Urinary bladder (tissue), 3 donors: ENCODE measurements at regions not wholly inside any gene's neighbourhood (a gene's known extent, or its start where the extent isn't known, plus 50 kb on each side); places are given as distances from the start of the nearest gene placed in this dataset.
"Not testable (repeated sequence)": the region's sequence is repeated elsewhere in the genome, so short reads cannot be mapped to it uniquely, and the experiment has no call there.

Experiments used
- DNase-seq: peaks from one replicate; pipeline ENCODE4 v3.0.0-alpha.2; 2015; ENCODE audit errors: extremely low spot score
- H3K27ac ChIP-seq: one replicate; pipeline ENCODE4 v1.5.1; 2013; ENCODE audit warnings: low read depth, mild to moderate bottlenecking, moderate library complexity
- H3K36me3 ChIP-seq: one replicate; pipeline ENCODE4 v1.6.1; 2013; ENCODE audit warnings: mild to moderate bottlenecking, moderate library complexity; ENCODE audit not compliant: insufficient read depth
- H3K4me1 ChIP-seq: one replicate; pipeline ENCODE4 v1.6.1; 2013; ENCODE audit warnings: mild to moderate bottlenecking, moderate library complexity; ENCODE audit not compliant: insufficient read depth
- H3K4me3 ChIP-seq: one replicate; pipeline ENCODE4 v1.5.1; 2013; ENCODE audit warnings: low read depth, low read length
- whole genome bisulfite sequencing: extraction: QIAGEN DNeasy Blood & Tissue Kit; methylation state at CpG from one replicate; pipeline ENCODE4 v1.1.7; 2013; 5-methylcytosine and 5-hydroxymethylcytosine counted together
- donor health status: healthy with polysubstance abuse.
- donor health status: healthy.

DNA sequence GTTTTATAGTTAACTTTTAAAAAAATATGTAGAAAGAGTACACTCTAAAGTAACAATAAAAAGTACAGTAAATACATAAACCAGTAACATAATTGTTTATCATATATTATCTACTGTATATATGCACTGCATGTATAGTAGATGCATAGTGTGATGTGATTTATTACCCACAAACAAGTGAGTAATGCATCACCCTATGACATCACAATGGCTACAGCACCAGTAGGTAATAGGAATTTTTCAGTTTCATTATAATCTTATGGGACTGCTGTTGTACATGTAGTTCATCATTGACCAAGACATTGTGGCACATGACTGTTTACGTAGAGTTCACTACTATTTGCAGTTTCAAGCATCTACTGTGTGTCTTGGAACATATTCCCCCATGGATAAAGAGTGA lies 1047.2 kb downstream of the ROBO2 start:
- no peak overlapping the region for H3K4me3 ChIP-seq
- DNase-seq: no peak
- H3K4me1 ChIP-seq: no peaks in the 10 kb centered on the region
- H3K36me3 ChIP-seq: no peaks in the 10 kb centered on the region
- 96% methylated on average over 1 of the region's 1 CpG for WGBS
- H3K27ac ChIP-seq: no peak overlapping the region

DNA sequence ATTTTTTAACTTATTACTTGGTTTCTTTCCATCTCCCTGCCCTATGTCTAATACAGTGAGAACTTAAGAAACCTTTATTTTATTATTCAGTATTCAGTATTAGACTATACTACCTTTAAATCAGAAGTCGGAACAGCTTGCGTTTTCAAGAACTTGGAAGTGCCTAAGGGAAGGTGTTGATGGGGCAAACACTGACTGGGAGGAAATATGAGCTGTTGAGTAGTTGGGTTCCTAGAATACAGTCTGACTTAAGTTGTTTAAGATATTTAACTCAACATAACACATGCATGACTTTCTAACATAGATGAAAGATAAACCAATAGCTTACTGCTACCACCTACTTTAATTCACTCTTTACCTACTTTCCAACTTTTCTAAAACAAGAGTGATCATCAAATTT lies 1048.1 kb downstream of the ROBO2 start:
- Histone ChIP-seq H3K27ac (no peak overlapping the region), H3K4me3 (no peak overlapping the region), H3K4me1 (no peaks in the 10 kb centered on the region), H3K36me3 (no peaks in the 10 kb centered on the region)
- 95% methylated on average over 2 of the region's 2 CpGs for WGBS
- no peak for DNase-seq

DNA sequence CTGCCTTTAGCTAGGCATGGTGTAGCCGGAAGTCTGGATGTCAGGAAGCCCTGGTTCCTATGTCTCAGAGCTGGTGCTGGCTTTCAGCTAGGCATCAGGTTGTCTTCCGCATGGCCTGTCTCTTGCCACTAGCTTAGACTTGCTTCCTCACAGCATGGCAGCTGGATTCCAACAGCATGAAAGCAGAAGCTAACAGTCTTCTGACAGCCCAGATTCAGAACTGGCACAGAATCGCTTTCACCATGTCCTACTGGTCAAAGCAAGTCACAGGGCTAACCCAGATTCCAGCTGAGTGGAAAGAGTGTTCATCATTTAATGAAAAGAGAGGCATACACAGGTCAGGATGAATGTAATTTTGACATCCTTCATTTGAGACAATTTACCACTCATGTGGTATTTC lies 1050.5 kb downstream of the ROBO2 start:
- Histone ChIP-seq H3K4me1 (no peaks in the 10 kb centered on the region), H3K36me3 (no peaks in the 10 kb centered on the region), H3K4me3 (no peak overlapping the region), H3K27ac (no peak overlapping the region)
- no peak for DNase-seq
- 96% methylated on average over 3 of the region's 3 CpGs for WGBS

DNA sequence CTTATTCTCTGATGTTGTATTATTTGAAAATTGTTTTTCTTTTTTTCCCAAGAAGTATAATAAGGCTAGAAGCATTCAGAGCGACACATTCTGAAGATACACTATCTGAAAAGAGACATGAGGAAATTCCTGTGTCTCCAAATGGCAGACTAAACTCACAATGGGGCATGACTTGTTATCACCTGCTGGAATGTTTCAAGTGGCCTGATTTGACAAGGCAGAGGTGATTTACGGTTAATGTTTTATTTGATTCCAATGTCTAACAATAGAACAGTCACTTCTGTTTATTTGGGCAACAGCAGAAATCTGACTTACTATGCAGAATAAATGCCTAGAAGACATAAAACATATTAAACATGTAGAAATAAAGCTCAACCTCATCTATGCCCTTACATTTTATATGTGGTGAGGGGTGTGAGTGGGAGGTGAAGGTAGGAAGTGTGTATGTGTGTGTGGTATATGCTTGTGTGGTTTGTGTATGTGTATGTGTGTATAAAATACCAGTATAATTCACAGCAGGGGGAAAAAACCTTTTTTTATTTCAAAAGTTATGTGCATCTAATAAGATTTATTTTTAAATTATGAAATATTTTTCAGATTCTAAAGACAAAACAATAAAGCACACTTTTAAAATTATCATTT lies 1051.7 kb downstream of the ROBO2 start:
- WGBS: 82% methylated on average over 2 of the region's 2 CpGs
- no peaks in the 10 kb centered on the region for H3K36me3 ChIP-seq
- no peak overlapping the region for H3K27ac ChIP-seq
- H3K4me3 ChIP-seq: no peak overlapping the region
- H3K4me1 ChIP-seq: no peaks in the 10 kb centered on the region
- DNase-seq: no peak

DNA sequence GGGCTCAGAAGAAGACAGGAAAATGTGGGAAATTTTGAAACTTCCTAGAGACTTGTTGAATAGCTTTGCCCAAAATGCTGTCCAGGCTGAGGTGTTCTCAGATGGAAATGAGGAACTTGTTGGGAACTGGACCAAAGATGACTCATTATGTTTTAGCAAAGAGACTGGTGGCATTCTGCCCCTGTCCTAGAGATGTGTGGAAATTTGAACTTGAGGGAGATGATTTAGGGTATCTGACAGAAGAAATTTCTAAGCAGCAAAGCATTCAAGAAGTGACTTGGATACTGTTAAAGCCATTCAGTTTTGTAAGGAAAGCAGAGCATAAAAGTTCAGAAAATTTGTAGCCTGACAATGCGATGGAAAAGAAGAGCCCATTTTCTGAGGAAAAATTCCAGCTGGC lies 1052.7 kb downstream of the ROBO2 start:
- H3K36me3 ChIP-seq, DNase-seq, H3K27ac ChIP-seq, H3K4me1 ChIP-seq, H3K4me3 ChIP-seq: not testable (repeated sequence)
- WGBS: 74% methylated on average over 1 of the region's 1 CpG

DNA sequence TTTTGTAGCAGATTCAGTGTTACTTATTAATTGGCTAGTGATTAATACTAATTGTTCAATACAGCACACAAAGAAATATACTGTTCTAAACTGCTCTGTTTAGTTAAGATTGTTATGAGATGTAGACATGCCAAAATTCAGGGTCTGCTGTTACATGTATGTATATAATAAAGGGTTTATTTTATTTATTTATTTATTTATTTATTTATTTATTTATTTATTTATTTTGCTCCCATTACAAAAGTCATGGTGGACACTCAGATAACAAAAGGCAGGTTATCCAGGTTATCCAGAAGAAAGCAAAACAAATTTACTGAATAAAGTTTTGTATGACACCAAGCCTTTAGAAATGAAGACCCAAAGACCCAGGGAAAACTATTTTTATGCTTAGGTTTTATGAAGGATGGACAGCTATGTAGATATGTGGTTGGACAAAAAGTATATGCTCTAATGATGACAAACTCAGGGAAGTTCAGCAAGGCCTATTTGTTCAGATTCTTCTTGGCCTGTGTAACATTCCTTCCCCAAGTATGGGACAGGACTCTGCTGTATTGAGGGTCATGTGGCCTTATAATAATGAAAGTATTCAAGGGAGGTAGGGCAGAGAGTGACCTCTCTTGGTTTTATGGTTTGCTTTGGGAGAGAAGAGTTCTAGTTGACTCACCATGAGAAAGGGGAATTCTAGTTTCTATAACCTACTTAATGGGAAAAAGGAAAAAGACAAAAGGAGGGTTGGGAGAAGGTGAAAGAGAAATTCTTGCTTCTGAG lies 1056.8 kb downstream of the ROBO2 start:
- no peaks in the 10 kb centered on the region for H3K4me1 ChIP-seq

DNA sequence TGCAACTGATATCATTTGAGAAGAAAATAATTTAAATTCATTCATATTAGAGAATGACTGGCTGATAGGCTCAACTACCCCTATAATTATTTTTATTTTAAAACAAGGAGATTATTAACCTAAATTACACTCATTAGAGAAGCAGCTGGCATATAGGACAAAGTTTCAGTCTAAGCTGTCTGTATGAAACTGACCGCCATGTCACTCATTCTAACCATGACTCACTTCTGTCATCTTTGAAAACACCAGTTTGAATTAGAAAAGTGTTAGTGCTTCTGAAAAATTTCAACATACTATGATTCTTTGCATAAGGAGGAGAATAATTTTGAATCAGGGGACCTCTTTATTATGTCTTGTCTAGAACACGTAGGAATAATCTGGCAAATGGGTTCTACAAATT lies 1058.5 kb downstream of the ROBO2 start:
- no peak overlapping the region for H3K4me3 ChIP-seq

More for the DNA sequence above, 1056.8 kb downstream of the ROBO2 start:
- Histone ChIP-seq H3K36me3 (no peaks in the 10 kb centered on the region), H3K4me3 (no peak overlapping the region), H3K27ac (no peak overlapping the region)
- no peak for DNase-seq

DNA sequence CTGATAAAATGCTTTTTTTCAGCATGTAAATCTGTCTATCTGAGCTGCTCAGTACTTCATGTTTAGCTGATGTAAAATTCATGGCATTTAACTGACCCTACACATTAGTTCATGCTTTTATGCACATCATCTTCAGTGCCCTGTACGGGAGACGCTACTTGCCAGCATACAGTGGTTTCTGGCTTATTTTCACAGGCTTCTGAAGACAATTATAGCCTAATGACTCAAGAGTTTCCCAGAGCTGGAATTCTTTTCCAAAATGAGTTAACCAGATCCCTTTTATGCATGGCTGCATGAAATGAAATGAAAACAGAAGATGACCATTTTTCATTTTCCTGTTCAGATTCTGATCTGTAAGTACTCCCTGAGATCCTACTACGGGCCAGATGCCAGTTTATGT lies 1061.5 kb downstream of the ROBO2 start:
- Histone ChIP-seq H3K4me3 (no peak overlapping the region), H3K4me1 (no peaks in the 10 kb centered on the region), H3K36me3 (no peaks in the 10 kb centered on the region), H3K27ac (no peak overlapping the region)
- WGBS: 29% methylated on average over 3 of the region's 3 CpGs
- no peak for DNase-seq

More for the DNA sequence above, 1058.5 kb downstream of the ROBO2 start:
- no peak for DNase-seq
- 96% methylated on average over 2 of the region's 2 CpGs for WGBS
- Histone ChIP-seq H3K4me1 (no peaks in the 10 kb centered on the region), H3K36me3 (no peaks in the 10 kb centered on the region), H3K27ac (no peak overlapping the region)

DNA sequence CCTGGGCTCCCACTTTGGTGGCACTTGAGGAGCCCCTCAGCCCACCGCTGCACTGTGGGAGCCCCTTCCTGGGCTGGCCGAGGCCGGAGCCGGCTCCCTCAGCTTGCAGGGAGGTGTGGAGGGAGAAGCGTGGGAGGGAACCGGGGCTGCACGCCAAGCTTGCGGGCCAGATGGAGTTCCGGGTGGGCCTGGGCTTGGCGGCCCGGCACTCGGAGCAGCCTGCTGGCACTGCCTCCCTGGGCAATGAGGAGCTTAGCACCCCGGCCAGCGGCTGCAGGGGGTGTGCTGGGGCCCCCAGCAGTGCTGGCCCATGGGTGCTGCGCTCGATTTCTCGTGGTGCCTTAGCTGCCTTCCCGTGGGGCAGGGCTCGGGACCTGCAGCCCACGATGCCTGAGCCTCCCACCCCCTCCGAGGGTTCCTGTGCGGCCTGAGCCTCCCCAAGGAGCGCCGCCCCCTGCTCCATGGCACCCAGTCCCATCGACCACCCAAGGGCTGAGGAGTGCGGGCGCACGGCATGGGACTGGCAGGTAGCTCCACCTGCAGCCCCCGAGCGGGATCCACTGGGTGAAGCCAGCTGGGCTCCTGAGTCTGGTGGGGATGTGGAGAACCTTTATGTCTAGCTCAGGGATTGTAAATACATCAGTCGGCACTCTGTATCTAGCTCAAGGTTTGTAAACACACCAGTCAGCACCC lies 1068.5 kb downstream of the ROBO2 start:
- DNase-seq, H3K27ac ChIP-seq, H3K4me3 ChIP-seq, H3K4me1 ChIP-seq, H3K36me3 ChIP-seq: not testable (repeated sequence)
- 97% methylated on average over 31 of the region's 31 CpGs for WGBS

DNA sequence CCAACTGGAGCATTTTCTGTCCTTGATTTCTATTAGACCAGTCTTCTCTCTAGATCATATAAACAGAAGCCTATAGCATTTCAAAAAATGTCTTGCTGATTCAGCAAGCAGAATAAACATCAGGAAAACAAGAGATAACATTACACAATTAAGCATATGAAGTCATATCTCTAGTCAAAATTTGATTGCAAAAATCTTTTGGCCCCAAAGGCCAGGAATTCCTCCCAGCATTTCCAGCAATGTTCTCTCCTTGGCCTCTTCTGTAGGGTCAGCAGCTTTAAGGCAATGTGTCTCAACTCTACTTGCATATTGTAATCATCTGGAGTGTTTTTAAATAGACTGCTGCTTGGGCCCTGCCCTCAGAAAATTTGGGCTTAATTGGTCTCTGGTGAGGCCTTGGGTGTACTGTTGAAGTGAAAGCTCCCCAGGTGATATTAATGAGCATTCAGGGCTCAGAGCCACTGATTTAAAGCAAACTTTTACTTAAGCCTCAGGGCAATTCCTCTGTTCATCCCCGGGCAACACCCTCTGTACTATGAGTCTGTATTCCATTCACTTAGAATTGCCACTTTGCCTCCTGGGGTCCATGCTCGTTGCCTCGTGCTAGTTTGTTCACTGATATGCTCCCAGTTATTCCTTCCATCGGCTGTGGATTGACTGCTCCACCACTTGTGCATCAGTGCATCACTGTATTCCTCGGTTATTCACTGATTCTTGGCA lies 1072.6 kb downstream of the ROBO2 start:
- Histone ChIP-seq H3K4me3 (no peak overlapping the region), H3K4me1 (no peaks in the 10 kb centered on the region), H3K27ac (no peak overlapping the region), H3K36me3 (no peaks in the 10 kb centered on the region)
- WGBS: 87% methylated on average over 5 of the region's 5 CpGs
- DNase-seq: no peak

DNA sequence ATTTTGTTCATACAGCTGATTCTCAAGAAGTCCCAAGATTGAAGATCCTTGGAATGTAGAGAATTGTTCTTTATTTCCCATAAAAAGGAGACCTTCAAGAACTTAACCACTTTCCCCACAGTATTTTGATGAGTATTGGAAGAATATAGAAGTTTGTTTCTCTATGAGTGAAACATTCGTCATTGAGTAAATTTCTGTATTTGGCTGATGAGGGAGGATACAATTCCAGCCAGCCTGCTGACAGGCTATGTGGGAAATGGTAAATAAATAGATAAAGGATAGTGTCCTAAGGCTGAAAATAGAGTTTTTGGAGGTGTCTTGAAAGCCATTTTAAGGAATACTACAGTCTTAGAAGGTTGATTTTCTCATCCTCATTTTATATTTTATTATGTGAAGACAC lies 1076.1 kb downstream of the ROBO2 start:
- H3K27ac ChIP-seq: no peak overlapping the region
- no peak for DNase-seq
- H3K4me3 ChIP-seq: no peak overlapping the region
- H3K4me1 ChIP-seq: no peaks in the 10 kb centered on the region
- H3K36me3 ChIP-seq: no peaks in the 10 kb centered on the region
- WGBS: 88% methylated on average over 1 of the region's 1 CpG

DNA sequence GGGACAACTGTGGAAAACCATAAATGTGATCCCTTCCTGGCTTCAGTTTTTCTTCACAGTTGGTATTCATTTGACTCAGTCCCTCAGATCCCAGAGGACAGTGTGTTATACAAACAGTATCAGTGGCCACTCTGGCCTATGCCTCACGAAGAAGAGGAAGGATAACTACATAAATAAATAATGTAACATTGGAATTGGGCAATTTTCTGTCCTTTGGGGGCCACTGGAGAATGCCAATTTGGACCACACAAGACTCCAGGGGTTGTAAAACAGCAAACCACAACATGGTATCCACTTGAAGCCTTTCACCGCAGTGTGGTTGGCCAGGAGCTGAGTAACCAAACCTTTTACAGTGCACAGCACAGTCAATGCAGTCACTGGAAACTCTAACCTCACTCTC lies 1077.0 kb downstream of the ROBO2 start:
- Histone ChIP-seq H3K4me1 (no peaks in the 10 kb centered on the region), H3K36me3 (no peaks in the 10 kb centered on the region), H3K27ac (no peak overlapping the region), H3K4me3 (no peak overlapping the region)
- no peak for DNase-seq
- WGBS: 82% methylated on average over 2 of the region's 2 CpGs

DNA sequence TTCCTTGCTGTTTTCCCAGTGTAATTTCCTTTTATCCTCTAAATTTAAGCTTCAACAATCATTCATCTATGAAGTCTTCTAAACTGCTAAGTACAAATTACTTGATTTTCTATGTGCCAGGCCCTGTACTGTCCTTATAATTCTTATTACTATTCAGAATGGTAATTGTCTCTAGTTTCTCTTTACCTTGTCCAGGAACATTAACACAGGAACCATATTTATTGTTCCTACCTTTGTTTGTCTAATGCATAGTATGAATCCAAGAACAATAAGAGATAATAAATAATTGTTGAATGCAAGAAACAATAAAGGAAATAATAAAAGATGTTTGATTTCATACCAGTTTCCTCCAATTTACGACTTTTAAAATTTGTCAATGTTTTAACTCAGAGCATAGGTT lies 1083.2 kb downstream of the ROBO2 start:
- Histone ChIP-seq H3K4me3 (no peak overlapping the region), H3K27ac (no peak overlapping the region), H3K4me1 (no peaks in the 10 kb centered on the region), H3K36me3 (no peaks in the 10 kb centered on the region)
- no peak for DNase-seq
- WGBS: 90% methylated on average over 1 of the region's 1 CpG

DNA sequence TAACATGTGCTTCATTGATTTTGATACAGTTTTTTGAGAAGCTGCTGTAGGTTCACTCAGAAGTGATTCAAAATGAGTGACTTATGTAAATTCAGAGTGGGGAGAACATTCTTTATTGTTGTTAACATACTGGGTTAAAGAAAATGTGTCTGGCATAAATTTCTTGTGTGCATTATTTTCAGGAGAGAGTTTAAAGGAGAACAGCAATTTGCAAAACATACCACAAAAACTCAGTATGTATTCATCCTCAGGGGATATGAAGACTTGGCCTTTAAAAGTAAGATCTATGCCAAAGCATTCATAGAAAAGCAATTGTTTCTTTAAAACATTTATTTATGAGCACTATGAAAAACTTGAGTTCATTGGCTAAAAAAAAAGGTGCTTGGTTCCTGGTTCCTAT lies 1089.8 kb downstream of the ROBO2 start:
- DNase-seq: no peak
- no peaks in the 10 kb centered on the region for H3K4me1 ChIP-seq
- H3K4me3 ChIP-seq: no peak overlapping the region

More for the DNA sequence above, 1089.8 kb downstream of the ROBO2 start:
- H3K27ac ChIP-seq: no peak overlapping the region
- H3K36me3 ChIP-seq: no peaks in the 10 kb centered on the region
